ENCODE measurements at regions not wholly inside any gene's neighbourhood (a gene's known extent, or its start where the extent isn't known, plus 50 kb on each side); places are given as distances from the start of the nearest gene placed in this dataset.

DNA sequence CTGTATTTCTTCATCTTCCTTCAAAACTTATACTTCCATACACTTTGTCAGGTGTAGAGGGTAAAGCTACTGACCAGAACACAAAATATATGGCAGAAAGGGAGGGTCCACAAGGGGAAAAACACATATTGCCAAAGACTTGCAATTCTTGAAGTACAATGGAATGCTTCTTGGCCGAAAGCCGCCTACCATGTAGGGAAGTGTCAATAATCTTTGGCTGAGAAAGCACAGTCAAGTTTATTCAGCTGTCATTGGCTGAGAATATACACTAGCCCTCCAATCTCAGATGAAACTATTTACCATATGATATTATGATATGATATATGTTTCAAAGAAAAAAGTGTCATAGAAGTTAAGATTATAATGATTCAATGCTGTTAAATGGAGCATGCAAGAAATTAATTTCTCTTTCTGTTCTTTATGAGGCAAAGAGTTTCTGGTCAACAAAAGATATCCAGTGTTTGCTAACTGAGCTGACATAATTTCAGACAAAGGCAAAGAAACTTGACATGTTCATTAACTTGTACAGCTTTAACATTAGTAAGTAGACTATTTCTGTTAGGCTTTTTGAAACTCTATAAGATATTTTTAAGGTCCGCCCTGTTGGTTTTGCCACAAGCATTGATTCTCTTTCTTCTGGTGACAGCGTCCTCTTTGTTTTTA lies 89.0 kb upstream of the LPP start:
- no peak overlapping the region for H3K4me3 Mint-ChIP-seq
- ATAC-seq (ENCODE audit: low read depth in 2 of 2) = no peak
- H3K9me3 Mint-ChIP-seq = no peaks in the 10 kb centered on the region
- no peak overlapping the region for H3K27ac Mint-ChIP-seq
- peaks cover 0 to 8% (median 7%) of the 10 kb centered on the region in 3 donors for H3K4me1 Mint-ChIP-seq
- no peak for DNase-seq
- H3K27me3 Mint-ChIP-seq = no peaks in the 10 kb centered on the region
- H3K36me3 Mint-ChIP-seq = no peaks in the 10 kb centered on the region

DNA sequence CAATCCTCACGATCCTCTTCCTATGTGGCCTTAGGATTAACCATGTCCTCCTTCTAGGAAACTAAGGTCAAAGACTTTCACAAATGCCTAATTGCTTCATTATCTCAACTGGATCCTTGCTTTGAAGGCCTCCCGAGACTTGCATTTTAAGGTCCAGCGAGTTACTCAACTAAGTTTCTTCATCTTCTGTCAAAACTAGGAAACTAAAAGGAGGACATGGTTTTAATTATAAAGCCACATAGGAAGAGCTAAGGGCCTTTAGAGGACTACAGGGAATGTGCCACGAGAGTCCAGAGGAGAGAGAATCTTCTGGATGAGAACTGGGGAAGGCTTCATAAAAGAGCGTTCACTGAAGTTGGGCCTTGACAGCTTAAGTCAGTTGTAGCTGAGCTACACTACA lies 87.8 kb upstream of the LPP start:
- no peak for DNase-seq
- Mint-ChIP-seq H3K27ac (peak overlapping the region in 1 of 6 donors; percentile 80), H3K27me3 (no peaks in the 10 kb centered on the region), H3K4me3 (no peak overlapping the region), H3K36me3 (no peaks in the 10 kb centered on the region), H3K9me3 (no peaks in the 10 kb centered on the region), H3K4me1 (peaks cover 0 to 6% (median 5%) of the 10 kb centered on the region in 3 donors)
- ATAC-seq (ENCODE audit: low read depth in 2 of 2) = no peak

DNA sequence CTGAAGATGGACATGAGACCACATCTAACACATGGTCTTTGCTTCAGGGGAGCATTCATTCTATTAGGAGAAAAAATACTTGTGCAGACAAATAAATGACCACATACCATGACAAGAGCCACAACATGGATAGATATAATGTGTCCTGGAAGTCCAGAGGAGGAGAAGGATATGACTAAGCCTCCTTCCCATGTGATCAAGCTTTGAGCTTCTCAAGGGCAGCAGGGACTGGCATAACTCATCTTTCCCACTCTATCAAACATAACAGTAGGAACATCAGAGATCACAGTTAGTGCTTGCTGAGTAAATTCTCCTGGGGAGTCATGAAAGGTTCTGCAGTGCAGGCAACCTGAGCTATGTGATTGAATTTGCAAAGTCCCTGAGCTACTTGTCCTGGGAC lies 86.0 kb upstream of the LPP start:
- H3K9me3 Mint-ChIP-seq = no peaks in the 10 kb centered on the region
- H3K27me3 Mint-ChIP-seq = no peaks in the 10 kb centered on the region
- no peak overlapping the region for H3K4me3 Mint-ChIP-seq
- H3K4me1 Mint-ChIP-seq = peaks cover 0 to 2% (median 0%) of the 10 kb centered on the region in 3 donors
- no peaks in the 10 kb centered on the region for H3K36me3 Mint-ChIP-seq
- no peak for DNase-seq
- peak overlapping the region in 1 of 6 donors; percentile 82 for H3K27ac Mint-ChIP-seq
- ATAC-seq (ENCODE audit: low read depth in 2 of 2) = no peak

DNA sequence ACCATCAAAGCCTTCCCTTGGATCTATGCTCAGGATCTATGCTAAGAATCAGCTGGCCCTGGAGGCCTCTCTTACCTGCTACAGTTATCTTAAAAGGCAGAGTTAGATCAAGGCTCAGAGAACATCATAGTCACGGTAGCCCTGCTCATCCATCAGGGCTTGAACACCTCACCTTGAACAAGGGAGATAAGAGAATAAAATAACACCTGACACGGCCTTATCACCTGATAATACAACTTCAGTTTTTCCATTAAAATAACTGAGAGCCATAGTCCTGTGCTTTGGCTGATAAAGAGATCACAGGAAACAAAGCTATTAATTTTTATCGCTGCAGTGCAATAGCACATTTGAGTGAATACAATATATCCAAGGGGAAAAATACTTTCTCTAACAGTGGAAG lies 85.6 kb upstream of the LPP start:
- H3K9me3 Mint-ChIP-seq = no peaks in the 10 kb centered on the region
- no peak overlapping the region for H3K4me3 Mint-ChIP-seq
- no peaks in the 10 kb centered on the region for H3K27me3 Mint-ChIP-seq
- DNase-seq (no peak), ATAC-seq (ENCODE audit: low read depth in 2 of 2) (no peak)
- H3K36me3 Mint-ChIP-seq = no peaks in the 10 kb centered on the region
- H3K27ac Mint-ChIP-seq = no peak overlapping the region
- H3K4me1 Mint-ChIP-seq = peaks cover 0 to 2% (median 0%) of the 10 kb centered on the region in 3 donors

DNA sequence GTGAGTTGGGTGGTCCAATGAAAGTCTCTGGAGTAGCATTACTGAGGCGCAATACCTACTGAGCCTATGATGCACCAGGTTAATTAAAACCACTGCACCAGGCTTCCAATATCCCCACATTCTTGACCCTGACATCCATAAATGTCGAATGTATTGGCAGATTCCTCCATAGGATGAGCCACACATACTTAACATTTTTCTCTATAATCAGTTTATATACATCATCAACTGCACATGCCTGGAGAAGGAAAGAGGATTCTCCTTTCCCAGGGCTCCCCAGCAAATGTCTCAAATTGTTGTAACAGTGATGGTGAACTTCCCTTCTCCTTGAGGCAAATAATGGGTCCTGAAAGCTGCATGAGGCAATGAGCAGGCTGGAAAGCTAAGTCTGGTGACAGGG lies 82.3 kb upstream of the LPP start:
- H3K27me3 Mint-ChIP-seq = no peaks in the 10 kb centered on the region
- H3K4me1 Mint-ChIP-seq = peaks cover 0 to 2% (median 0%) of the 10 kb centered on the region in 3 donors
- ATAC-seq (ENCODE audit: low read depth in 2 of 2) = no peak
- H3K36me3 Mint-ChIP-seq = no peaks in the 10 kb centered on the region
- DNase-seq = no peak
- no peak overlapping the region for H3K4me3 Mint-ChIP-seq
- H3K9me3 Mint-ChIP-seq = no peaks in the 10 kb centered on the region
- peak overlapping the region in 1 of 6 donors; percentile 43 for H3K27ac Mint-ChIP-seq

DNA sequence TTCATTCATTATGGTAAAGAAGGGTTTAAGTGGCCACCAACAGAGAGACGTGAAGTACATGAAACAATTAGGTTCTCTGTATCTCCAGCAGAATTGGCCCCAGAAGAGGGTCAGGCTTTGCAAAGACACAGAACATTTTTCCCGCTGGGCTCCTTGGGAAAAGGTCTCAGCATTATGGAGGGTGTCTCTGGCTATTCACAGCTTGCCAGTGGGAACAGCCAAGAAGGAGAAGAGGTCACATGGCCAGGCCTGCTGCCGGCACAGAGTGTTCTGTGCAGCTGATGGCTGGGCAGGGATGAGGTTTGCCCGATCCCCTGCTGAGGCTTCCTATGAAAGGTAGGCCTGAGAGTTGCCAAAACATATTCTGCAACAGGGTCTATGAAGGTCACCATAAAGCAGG lies 77.8 kb upstream of the LPP start:
- Mint-ChIP-seq H3K4me1 (no peaks in the 10 kb centered on the region), H3K9me3 (peaks cover 1 to 12% (median 4%) of the 10 kb centered on the region in 7 donors), H3K36me3 (no peaks in the 10 kb centered on the region), H3K27ac (no peak overlapping the region), H3K27me3 (no peaks in the 10 kb centered on the region), H3K4me3 (peak overlapping the region in 1 of 8 donors; percentile 5)
- no peak for DNase-seq
- ATAC-seq (ENCODE audit: low read depth in 2 of 2) = no peak

DNA sequence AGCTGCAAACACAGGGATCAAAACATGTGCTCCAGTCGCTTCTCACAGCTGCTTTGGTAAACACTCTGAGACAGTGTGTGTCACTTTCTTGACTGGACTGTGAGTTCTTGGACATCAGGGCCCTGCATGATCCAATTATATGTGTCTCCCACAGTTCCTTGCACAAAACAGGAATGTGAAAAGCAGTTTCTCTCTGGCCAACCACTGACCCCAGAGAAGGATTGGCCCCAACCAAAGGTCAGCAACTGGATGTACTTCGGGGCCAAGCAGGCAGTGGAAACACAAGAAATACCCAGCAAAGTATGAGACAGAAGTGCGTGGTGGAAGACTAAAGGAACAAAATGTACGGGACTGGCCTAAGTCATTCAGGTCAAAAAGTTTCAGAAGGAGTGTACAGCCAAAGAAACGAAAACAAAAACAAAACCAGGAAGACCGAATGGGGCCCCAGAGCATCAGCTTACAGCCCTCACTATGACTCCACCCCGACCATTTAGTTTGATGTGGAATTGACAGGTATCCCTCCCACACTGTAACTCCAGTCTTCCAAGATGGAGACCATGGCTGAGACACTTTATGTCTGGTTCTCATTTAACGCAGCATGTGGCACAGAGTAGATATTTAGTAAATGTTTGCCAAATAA lies 76.7 kb upstream of the LPP start:
- peaks cover 1 to 12% (median 4%) of the 10 kb centered on the region in 7 donors for H3K9me3 Mint-ChIP-seq
- H3K4me3 Mint-ChIP-seq = no peak overlapping the region
- H3K27ac Mint-ChIP-seq = no peak overlapping the region
- ATAC-seq (ENCODE audit: low read depth in 2 of 2) (no peak), DNase-seq (no peak)
- no peaks in the 10 kb centered on the region for H3K4me1 Mint-ChIP-seq
- no peaks in the 10 kb centered on the region for H3K27me3 Mint-ChIP-seq
- H3K36me3 Mint-ChIP-seq = no peaks in the 10 kb centered on the region

DNA sequence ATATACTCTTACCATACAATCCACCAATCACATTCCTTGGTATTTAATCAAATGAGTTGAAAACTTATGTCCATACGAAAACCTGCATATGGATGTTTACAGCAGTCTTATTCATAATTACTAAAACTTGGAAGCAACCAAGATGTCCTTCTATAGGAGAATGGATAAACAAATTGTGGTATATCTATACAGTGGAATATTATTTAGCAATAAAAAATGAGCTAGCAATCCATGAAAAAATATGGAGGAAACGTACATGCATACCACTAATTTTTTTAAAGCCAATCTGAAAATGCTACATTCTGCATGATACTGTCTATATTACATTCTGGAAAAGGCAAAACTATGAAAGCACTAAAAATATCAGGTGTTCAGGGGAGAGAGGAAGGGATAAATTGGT lies 73.9 kb upstream of the LPP start:
- H3K27ac Mint-ChIP-seq = no peak overlapping the region
- H3K36me3 Mint-ChIP-seq = no peaks in the 10 kb centered on the region
- H3K4me3 Mint-ChIP-seq = no peak overlapping the region
- DNase-seq (no peak), ATAC-seq (ENCODE audit: low read depth in 2 of 2) (no peak)
- peaks cover 1 to 12% (median 4%) of the 10 kb centered on the region in 7 donors for H3K9me3 Mint-ChIP-seq
- H3K27me3 Mint-ChIP-seq = no peaks in the 10 kb centered on the region
- H3K4me1 Mint-ChIP-seq = peaks cover 6 to 11% (median 11%) of the 10 kb centered on the region in 3 donors

DNA sequence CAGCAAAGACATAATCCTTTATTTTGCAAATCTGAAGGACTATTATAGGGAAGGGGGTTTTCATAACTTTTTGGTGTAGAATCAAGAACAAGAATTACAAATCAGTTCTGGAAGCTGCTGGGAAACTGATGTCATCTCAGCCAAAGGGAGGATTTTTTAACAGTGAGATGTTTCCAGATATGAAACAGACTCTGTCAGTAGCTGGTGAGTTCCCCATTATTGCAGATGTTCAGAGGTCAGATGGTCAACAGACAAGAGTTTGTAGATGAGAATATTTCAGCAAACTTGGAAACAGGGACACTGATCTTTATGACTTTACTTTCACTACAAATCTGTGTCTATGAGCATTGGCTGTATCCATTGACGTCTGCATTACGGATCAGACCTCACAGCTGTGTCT lies 71.9 kb upstream of the LPP start:
- no peaks in the 10 kb centered on the region for H3K27me3 Mint-ChIP-seq
- peaks cover 1 to 12% (median 4%) of the 10 kb centered on the region in 7 donors for H3K9me3 Mint-ChIP-seq
- H3K4me1 Mint-ChIP-seq = peaks cover 12 to 21% (median 15%) of the 10 kb centered on the region in 3 donors
- H3K4me3 Mint-ChIP-seq = no peak overlapping the region
- H3K36me3 Mint-ChIP-seq = no peaks in the 10 kb centered on the region
- DNase-seq (no peak), ATAC-seq (ENCODE audit: low read depth in 2 of 2) (no peak)
- no peak overlapping the region for H3K27ac Mint-ChIP-seq

DNA sequence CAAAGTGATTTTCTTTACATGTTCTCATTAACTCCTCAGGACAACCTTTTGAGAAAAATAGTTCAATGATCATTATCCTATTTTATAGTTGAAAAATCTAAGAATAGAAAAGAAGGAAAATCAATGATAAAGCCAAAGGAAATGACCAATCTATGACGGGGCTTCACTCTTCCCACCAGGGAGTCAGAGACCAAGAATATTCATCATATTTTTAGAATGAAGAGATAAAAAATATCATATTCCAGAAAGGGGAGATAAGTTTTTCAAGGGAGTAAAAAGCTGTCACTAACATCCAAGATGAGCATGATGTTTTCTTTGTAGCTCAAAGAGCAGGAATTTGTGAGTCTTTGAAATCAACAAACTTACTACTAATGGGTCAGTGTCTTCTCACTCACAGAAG lies 71.5 kb upstream of the LPP start:
- Mint-ChIP-seq H3K36me3 (no peaks in the 10 kb centered on the region), H3K4me3 (no peak overlapping the region), H3K27me3 (no peaks in the 10 kb centered on the region), H3K4me1 (peaks cover 12 to 21% (median 15%) of the 10 kb centered on the region in 3 donors), H3K9me3 (peaks cover 1 to 12% (median 4%) of the 10 kb centered on the region in 7 donors), H3K27ac (peak overlapping the region in 1 of 6 donors; percentile 41)
- ATAC-seq (ENCODE audit: low read depth in 2 of 2) (no peak), DNase-seq (no peak)

DNA sequence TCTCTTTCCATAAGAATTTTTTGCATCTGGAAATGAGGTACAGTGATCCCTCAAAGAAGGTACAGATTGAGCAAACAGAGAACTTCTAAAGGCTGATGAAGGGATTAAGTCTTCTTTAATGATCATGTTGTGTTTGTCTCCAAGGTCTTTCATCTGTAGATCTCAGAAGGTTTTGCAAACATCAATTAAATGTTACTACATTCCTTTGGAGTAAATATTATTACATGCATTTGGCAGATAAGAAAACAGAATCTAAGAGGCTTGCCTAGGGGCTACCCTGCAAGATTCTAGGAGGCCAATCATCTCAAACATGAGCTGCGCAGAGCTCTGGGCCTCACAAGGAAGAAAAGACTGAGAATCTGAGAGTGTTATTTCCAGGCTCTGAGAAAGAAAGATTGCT lies 70.9 kb upstream of the LPP start:
- no peak overlapping the region for H3K4me3 Mint-ChIP-seq
- no peak for DNase-seq
- H3K4me1 Mint-ChIP-seq = peaks cover 12 to 21% (median 15%) of the 10 kb centered on the region in 3 donors
- no peaks in the 10 kb centered on the region for H3K27me3 Mint-ChIP-seq
- H3K36me3 Mint-ChIP-seq = no peaks in the 10 kb centered on the region
- H3K27ac Mint-ChIP-seq = no peak overlapping the region
- H3K9me3 Mint-ChIP-seq = peaks cover 1 to 12% (median 4%) of the 10 kb centered on the region in 7 donors
- no peak for ATAC-seq (ENCODE audit: low read depth in 2 of 2)

DNA sequence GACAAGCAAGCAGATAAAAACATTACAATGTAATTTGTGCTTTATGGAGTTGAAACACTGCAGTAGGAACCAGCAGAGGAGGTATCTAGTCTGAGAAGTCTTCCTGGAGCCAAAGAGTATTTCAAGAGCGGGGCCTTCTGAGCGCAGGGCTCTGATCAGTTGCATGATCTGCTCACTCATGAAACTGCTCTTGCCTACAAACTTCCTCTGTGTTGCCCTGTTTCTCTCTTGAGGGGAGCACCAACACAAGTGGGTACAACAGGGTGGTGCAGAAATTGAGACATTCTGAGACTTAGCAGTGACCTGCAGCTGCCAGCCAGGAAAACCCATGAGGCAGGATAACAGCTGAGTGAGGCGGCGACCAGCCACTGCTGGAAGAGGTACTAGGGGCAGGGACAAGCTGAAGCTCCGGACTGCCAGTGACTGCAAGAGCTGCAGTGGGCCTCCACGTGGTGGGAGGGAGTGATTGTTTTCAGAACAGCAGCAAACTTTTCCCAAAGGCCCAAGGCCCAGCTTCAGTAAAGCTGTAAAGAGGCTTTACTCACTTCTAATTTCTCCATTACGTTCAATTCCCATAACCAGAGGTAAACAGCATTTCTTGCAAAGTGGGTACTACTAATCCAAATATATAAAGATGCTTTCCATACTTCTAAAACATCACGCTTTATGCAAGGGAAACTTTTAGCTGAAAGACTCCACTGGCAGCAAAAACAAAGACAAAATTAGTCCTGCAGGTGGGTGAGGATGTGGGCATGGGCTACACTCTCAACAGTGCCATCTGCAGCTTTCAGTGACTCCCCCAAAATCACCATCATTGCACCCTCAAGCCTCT lies 69.0 kb upstream of the LPP start:
- H3K4me3 Mint-ChIP-seq = peak overlapping the region in 2 of 8 donors; percentile 59 to 75
- H3K4me1 Mint-ChIP-seq = peaks cover 12 to 21% (median 15%) of the 10 kb centered on the region in 3 donors
- DNase-seq (no peak), ATAC-seq (ENCODE audit: low read depth in 2 of 2) (peak in 1 of 2 donors; percentile 16)
- H3K27me3 Mint-ChIP-seq = no peaks in the 10 kb centered on the region
- H3K36me3 Mint-ChIP-seq = no peaks in the 10 kb centered on the region
- peak overlapping the region in 1 of 6 donors; percentile 52 for H3K27ac Mint-ChIP-seq
- peaks cover 0 to 6% (median 4%) of the 10 kb centered on the region in 7 donors for H3K9me3 Mint-ChIP-seq

DNA sequence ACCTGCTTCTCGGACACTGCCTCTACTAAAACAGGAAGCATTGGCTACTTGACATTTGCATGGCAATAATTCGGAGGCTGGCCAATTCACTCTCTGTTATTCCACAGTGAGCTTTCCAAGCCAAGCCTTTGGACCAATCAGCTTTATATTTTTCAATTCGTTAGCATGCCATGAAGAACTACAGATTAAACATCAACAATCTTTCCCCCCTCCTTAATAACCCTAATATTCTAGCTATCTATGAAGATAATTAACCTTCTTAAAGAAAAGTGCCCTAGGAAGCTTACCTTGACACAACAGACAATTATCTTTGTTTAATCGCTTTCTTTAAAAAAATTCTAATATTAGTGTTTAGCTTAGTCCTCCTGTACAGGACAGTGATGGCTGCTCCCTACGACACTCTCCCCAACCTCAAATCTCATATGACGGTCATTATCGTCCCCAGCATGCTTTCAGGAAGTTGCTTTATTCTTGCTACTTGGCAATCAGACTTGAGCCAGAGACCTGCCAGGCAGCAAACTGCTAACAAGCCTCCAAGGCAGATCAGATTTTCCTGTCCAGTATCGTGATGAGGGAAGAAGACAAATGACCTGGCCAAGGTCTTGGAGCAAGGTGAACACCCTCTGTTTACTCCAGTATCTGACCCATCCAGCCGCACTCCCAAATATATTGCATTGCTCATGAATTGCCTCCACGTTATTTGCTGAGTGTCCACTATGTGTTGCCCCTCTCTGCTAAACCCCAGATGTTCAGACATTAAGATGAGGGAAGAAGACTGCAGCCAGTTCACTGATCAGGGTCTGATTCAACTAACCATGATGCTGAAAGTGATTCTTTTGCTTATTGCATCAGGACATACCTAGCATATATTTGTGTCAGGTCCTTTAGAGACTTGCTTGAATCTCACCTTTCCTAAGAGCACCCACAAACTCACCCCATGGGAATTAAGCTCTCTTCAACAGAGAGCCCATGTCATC lies 68.1 kb upstream of the LPP start:
- Mint-ChIP-seq H3K27me3 (no peaks in the 10 kb centered on the region), H3K4me1 (peaks cover 12 to 21% (median 15%) of the 10 kb centered on the region in 3 donors), H3K36me3 (no peaks in the 10 kb centered on the region), H3K4me3 (no peak overlapping the region), H3K9me3 (no peaks in the 10 kb centered on the region), H3K27ac (peak overlapping the region in 1 of 6 donors; percentile 63)
- DNase-seq = no peak
- ATAC-seq (ENCODE audit: low read depth in 2 of 2) = no peak
